ENCODE measurements at regions not wholly inside any gene's neighbourhood (a gene's known extent, or its start where the extent isn't known, plus 50 kb on each side); places are given as distances from the start of the nearest gene placed in this dataset.

GRCh38 chr12:74418573-74418972 is 119.1 kb upstream of the ATXN7L3B start:
- no peak for DNase-seq

DNA sequence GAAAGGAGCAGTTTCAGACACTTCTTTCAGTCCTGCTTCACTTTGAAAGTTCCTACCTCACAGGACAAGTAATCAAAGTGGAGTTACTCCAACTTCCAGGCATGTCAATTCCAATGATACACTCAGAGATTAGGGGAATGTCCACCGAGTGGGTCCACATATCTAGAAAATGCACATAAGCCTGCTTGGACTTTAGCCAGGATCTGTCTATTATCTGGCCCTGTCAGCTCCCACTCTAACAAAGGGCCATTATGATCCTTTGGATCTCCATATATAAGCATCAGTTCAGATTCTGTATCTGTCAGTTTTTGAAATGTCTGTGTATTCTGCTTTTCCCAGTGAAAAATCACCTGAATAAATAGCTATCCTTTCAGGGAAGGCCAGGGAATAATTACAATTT is 112.9 kb upstream of the ATXN7L3B start:
- DNase-seq: no peak

DNA sequence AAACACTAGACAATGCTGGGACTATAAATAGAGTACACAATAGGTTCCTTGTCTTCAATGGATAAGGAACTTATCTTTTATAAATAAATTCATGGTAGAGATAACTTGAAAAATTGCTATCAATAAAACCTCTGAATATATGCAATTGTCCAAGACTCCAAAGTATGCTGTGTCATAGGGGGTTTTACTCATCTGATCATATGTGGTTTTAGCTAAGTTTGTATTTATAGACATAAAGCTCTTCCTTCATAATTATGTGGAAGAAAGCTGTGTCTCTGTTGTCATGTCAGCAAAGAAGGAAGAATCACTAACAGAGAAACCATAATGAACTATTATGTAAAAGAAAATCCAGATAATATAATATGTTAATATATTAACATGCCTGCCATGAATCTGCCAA is 111.5 kb upstream of the ATXN7L3B start:
- DNase-seq: no peak

GRCh38 chr12:74429535-74429934 is 108.1 kb upstream of the ATXN7L3B start:
- no peak for DNase-seq

GRCh38 chr12:74431801-74432200 is 105.8 kb upstream of the ATXN7L3B start:
- DNase-seq: peak; percentile 12

DNA sequence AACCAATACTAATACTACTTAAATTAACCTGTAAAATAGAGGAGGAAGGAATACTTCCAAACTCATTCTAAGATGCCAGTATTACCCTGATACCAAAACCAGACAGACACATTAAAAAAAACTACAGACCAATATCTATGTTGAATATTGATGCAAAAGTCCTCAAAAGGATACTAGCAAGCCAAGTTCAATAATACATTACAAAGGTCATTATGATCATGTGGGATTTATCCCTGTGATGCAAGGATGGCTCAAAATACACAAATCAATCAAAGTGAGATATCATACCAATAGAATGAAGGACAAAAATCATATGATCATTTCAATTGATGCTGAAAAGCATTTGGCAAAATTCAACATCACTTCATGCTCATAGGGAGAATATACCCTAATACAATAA is 97.2 kb upstream of the ATXN7L3B start:
- DNase-seq: no peak

DNA sequence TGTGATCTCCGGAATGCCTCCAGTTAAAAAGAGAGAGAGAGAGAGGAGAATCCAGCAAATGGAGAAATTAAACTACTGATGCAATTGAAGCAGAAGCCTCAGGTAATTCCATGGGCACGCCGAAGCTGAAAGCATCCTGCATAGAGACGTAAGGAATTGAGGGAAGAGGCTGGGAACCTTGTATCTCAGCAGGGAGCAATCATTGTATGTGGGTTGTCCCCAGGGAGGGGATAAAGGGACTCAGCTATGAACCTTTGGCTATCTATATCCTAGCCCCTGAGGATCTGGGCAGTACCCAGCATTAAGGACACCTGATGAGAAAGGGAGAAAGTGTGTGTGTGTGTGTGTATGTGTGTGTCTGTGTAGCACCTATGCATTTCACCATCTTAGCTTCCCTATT is 95.8 kb upstream of the ATXN7L3B start:
- no peak for DNase-seq

DNA sequence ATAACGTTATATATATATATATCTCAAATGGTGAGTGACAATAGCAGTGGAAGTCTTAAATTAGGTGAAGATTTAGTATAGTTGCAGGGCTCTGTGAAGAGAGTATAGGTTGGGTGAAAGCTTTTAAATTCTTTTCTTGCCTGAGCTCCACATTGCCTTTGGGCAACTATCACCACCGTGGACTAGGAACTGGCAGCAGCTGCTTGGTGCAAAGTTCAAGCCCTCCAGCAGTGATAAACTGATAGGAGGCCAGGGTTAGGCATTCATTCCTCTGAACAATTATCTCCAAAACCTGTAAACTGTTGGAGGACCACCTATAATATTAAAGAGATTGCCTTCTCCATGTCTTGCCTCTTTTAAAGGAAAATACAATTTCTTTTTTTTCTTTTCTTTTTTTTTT is 91.2 kb upstream of the ATXN7L3B start:
- no peak for DNase-seq

GRCh38 chr12:74449872-74450271 is 87.8 kb upstream of the ATXN7L3B start:
- DNase-seq: peak; percentile 42

DNA sequence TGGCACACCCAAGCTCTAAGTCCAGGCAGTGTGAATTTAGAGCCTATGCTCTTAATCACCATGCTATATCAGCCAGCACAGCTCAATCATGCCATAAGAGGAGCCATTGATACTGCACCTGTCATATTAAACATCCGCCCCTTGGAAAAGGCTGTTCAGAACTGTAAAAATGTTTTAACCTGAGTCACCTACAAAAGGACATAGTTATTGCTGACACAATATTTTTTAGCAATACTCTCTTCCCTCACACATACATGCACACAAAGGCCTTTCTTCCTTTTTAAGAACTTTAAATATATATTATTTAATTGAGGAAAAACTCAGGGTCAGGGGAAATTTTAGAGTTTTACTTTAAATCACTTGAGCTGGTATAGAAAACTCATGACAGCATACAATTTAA is 83.5 kb upstream of the ATXN7L3B start:
- no peak for DNase-seq

GRCh38 chr12:74455429-74455828 is 82.2 kb upstream of the ATXN7L3B start:
- no peak for DNase-seq

DNA sequence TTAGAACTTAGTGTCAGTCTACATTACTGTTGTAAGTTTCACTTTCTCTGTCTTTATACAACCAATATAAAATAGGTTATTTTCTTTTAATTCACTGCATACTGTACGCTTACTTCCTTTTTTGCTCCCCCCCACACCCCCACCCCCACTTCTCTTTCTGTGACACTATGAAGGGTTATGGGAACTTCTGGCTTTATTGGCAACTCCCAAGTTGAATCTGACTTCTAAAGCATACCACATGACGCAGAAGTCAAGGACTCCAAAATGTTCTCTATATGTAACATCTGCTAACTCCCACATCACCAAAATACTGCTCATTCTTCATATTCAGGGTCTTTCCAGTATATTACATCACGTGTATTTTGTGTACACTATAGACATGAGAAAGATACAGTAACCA is 81.2 kb upstream of the ATXN7L3B start:
- no peak for DNase-seq

- no peak for DNase-seq
Observed at GRCh38 chr12:74468401-74468800, 69.2 kb upstream of the ATXN7L3B start.

DNA sequence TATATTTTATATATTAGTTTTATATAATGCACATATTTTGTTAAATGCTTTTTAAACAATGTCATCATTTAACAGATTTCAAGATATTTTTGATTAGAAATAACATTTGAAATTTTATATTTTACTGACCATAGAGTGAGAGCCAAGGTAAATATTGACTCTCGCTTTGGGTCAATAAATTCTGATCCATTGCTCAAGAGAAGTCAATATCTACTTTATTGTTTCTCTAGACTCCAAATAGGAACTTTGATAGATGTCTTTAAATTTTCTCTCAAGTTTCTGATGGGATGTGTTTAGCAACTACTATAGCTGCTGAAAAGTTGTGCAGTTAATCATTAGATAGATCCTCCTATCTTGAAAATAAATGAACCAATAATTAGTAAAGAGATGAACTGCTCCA is 61.4 kb upstream of the ATXN7L3B start:
- peak; percentile 26 for DNase-seq

GRCh38 chr12:74481078-74481477 is 56.6 kb upstream of the ATXN7L3B start:
- no peak for DNase-seq

- no peak for DNase-seq
Observed at GRCh38 chr12:74482115-74482514, 55.5 kb upstream of the ATXN7L3B start.

GRCh38 chr12:74483057-74483456 is 54.6 kb upstream of the ATXN7L3B start:
- DNase-seq: peak; percentile 46
